CD4-positive, alpha-beta T cell treated with Interleukin-15 for 1 hour (primary cell): ENCODE measurements at regions not wholly inside any gene's neighbourhood (a gene's known extent, or its start where the extent isn't known, plus 50 kb on each side); places are given as distances from the start of the nearest gene placed in this dataset.

Source experiments
- DNase-seq: peaks from one replicate; pipeline ENCODE4 v3.0.0-alpha.2; 2020

DNA sequence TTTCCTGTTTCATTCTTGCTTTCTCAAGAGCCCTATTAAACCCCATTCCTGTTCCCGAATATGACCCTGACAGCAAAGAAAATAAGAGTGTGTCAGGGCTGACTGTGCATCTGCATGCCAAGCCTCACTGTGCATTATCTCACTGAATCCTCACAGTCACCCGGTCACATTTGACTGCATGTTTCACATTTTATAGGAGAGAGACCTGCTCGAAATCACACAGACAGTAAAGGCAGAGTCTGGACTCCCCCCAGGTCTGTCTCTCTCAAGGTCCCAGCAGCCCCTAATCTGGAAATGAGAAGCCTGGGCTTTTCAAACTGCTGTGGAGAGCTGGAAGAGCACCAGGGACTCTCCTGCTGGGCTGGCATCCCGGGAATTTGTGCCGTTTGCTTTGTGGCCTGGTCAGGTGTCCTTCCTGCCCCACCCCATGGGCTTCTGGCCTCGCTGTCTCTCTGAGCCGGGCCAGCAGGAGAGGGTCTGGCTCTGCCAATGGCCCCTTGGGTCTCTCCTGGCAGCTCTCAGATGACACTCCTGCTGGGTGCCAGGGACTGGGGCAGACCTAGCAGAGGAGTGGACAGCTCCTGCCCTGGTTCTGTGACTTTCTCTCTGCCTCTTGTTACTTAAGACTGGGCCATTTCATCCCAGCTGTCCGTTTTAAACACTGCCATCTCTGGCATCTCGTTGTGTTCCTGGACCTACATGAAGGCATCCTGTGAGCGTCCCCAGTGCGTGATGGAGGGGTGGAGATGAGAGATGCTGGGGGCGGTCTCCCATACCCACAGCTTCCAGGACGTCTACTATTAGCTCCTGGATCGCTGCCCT, 173.6 kb downstream of the ARHGAP12 start:
- DNase-seq: no peak

DNA sequence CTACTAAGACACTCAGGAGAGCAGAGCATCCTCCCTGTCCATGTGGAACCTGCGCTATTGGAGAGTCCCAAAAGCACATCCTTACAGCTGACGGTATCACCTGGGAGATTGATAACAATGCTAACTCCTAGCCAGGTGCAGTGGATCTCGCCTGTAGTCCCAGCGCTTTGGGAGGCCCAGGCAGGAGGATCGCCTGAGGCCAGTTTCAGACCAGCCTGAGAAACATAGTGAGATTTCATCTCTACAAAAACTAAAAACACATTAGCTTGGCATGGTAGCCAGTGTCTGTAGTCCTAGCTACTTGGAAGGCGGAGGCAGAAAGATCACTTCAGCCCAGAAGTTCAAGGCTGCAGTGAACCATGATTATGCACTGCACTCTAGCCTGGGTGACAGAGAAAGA, 174.9 kb downstream of the ARHGAP12 start:
- no peak for DNase-seq

DNA sequence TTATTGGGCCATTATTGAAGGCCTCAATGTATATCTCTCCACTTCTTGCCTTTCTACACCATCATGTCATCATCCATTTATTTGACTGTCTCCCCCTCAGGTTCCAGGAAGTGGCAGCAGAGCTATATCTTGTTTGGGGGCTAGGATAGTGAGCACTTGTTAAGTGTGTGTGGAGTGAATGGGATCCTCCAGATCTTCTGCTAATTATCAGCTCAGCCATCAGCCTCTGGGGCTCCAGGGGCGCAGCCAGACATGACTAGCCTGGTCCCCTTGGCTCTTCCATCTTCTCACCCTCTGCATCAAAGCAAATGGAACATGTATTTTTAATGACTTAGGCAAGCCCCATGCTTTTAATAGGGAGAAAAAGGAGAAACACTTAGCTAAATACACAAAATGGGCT, 176.5 kb downstream of the ARHGAP12 start:
- no peak for DNase-seq

DNA sequence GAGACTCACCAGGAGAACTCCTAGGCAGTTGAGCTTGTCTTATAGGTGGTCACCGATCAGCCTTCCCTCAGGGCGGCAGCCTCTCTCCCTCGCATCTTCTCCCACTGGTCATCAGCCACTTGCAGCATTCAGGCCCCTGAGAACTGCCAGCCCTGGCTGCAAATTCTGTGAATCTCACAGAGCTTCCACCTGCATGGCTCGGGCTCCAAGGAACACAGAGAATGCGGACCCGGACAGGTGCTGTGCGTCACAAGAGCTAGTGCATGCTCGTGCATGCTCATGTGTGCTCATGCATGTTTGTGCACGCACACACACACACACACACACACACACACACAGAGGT, 176.9 kb downstream of the ARHGAP12 start:
- no peak for DNase-seq

DNA sequence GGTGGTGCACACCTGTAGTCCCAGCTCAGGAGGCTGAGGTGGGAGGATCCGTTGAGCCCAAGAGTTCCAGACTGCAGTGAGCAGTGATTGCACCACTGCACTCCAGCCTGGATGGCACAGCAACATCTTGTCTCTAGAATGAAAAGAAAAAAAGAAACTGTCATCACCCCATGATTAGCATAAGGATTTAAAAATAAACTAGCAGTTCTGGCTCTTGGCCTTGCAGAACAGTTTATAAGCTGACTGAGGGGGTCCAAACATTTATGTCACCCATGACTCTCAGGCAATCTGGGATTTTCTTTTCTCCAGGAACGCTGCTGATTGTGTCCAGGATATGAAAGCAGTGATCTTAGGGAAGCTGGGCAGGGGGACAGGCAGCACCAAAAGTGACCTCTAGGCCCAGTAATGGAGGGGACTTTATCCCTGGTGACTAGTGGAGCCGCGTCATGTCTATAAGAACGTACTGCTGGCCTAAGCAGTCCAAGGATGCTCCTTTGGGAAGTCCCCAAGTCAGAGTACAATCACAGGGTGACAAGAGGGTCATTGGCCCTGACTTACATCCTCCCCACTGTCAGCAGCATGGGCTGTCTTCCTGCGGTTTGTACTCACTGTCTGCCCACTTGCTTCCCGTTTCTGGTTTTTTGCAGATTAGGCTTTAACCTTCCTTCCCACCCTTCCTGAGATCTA, 177.4 kb downstream of the ARHGAP12 start:
- DNase-seq: peak; percentile 71

DNA sequence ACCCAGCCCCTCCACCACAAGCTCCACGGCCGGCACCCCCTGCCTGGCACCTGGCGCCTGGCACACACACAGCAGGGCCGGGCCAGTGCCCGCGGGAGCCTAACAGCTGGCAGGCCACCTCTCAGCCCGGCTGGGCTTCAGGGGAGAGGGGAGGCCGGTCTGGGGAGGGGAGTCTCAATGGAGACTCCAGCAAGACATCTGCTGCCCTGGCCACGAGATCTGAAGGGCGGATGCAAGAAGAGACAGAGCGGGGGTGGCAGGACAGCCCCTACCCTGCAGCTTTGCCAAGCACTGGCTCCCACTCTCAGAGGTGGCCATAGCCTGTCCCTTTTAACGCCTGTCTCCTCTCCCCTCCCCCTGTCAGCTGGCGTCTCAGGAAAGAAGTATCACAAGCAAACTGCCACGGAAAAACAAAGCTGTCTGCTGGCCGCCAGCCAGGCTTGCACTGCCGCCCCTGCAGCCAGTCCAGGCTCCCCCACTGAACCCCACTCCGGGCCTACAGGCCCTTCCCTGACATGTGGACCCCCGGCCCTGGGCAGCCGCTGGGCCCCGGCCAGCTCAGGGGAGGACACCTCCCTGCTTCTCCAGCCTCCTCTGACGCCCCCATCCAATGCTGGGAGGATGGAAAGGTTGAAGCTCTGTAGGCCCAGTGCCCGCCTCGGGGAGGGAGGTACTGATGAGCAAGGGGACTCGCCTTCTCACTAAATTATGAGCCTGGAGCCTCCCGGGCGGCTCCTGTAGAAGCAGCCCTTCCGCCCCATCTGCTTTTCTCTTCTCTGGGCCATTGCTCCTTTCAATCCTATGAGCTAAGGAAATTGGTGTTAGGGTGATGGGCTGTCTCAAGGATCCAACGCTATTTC, 178.4 kb downstream of the ARHGAP12 start:
- no peak for DNase-seq

DNA sequence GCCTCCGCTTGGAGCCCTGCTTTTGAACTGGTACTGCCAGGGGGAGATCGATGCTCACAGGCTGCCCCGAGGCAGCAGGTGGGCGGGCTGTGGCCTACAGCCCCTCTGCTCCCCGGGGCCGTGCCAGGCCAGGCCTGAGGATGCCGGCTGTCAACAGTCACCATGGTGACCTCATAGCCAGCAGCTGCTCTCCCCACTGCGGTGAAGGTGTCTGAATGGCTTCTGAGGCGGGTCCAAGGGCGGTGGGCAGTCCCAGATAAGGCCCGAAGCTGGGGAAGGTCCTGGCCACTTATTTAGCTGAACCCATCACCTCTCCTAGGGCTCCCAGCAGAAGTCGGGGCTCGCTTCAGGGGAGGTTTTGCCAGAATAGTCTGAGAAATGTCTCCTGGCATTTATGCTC, 179.3 kb downstream of the ARHGAP12 start:
- no peak for DNase-seq

DNA sequence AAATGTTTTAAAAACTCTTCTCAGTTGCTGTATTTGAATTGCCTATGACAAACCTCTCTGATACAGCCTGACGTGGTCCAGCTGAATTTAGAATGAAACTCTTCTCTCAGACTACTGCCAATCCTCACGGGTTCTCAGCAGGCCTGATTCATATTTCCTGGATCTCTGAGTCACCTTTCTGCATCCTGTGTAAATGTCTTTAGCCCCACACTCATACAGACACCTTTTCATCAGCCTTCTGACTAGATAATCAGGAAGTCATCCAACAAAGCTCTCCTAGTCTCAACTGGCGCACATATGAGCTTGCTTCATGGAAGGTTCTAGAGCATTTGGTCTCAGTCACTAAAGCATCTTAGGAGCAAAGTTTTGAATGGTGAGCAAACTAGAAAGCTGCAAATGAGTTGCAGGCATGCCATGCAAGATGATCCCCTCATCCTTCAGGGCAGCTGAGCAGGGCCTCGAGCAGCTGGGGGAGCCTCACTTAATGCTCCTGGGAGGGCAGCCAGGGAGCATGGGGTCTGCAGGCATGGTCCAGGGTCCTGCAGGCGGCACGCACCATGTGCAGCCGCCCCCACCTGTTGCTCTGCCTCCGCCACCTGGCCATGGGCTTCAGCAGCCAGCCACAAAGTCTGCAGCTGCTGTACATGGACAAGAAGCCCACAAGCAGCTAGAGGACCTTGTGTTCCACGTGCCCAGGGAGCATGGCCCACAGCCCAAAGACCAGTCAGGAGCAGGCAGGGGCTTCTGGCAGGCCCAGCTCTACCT, 182.8 kb downstream of the ARHGAP12 start:
- no peak for DNase-seq

DNA sequence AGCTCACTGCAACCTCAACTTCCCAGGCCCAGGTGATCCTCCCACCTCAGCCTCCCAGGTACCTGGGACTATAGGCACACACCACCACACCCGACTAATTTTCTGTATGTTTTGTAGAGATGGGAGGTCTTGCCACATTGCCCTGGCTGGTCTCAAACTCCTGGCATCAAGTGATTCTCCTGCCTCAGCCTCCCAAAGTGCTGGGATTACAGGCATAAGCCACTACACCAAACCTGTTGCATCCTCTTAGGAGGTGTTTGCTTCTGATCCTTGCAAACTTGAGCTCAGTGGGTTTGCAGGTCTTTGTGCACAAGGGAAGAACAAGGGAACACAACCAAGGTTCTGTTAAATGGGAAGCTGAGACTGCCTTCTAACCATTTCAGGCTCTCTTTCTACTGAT, 184.6 kb downstream of the ARHGAP12 start:
- no peak for DNase-seq

DNA sequence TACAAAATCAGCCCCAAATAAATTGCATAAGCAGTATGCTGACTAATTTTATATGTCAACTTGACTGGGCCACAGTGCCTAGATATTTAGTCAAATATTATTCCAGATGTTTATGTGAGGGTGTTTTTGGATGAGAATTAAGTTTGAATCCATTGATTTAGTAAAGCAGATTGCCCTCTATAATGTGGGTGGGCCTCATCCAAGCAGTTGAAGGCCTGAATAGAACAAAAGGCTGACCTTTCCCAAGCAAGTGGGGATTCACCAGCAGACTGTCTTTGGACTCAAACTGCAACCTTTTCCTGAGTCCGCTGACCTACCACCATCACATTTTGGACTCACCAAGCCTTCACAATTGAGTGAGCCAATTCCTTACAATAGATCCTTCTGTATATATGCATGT, 186.4 kb downstream of the ARHGAP12 start:
- DNase-seq: no peak

DNA sequence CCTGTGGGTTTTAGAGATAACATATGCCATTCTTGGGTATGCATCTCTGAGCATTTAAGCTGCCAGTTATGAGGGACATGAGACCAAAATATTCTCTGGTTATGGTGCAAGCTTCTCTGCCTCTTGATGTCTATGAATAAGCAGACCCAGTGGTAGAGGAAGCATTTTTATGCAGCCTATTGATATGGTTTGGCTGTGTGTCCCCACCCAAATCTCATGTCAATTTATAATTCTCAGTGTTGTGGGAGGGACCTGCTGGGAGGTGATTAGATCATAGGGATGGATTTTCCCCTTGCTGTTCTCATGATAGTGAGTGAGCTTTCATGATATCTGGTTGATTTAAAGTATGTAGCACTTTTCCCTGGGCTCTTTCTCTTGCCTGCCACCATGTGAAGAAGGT, 187.2 kb downstream of the ARHGAP12 start:
- DNase-seq: no peak

DNA sequence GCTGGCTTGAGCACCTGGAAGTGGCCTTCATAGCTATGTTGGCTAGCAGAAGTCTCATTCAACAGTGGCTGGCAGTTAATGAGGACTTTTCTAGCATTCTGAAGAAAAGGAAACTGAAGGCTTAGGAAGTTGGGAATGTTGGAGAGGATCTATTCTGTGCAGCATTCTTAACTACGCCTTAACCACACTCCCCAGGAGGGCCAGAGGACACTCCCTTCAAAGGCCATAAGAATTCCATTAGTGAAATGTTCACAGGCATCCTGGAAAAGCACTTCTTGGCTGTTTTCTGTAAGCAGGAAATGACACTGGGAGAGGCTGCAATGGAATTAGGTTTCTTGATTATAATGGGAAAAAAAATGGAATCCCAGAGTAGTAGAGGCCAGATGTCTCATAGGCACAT, 188.9 kb downstream of the ARHGAP12 start:
- no peak for DNase-seq

DNA sequence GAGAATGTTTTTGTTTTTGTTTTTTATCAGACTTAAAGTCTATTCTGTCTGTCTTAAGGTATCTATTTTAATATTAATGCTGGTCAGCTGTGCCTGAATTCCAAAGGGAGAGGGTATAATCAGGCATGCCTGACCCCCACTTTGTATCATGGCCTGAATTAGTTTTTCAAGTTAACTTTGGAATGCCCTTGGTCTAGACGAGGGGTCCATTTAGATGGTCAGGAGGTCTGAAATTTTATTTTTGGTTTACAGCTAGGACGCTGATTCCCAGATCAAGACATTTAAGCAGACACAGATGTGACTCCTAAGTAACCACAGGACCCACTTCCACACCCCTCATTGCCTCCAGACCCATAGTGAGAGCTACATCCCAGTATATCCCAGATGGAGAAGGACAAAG, 189.5 kb downstream of the ARHGAP12 start:
- DNase-seq: no peak

DNA sequence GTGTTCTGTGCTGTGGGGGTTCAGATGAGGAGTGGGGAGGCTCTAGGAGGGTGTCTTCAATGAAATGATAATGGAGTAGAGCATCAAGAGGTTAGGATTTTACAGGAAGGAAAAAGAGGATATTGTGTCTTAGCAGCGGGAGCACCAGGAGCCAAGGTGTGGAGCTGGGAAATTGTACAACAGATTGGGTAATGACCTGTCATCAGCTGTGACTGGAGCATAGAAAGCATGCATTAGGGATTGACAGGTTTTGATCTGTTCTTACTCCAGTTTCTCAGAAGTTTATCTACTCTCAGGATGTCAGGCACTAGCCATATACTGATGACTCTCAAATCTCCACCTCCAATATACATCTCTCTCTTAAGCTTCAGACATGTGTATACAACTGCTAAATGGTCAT, 196.9 kb downstream of the ARHGAP12 start:
- no peak for DNase-seq

DNA sequence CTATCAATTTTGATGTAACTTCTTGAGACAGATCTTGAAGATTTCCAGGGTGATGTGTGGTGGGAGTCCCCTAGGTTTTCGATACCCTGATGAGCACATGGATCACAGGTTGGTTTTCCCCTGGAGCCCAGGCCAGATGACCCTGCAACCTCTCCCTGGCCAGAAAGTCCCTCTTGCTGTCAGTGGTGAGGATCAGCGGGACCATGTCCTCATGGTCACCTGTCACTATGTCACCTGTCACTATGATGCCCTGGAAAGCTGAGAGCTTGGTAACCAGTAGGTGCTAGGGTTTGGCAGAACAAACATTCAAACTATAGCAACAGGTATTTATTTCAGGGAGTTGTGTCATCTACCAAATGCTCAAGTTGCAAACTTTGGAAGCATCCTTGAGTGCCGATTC, 197.9 kb downstream of the ARHGAP12 start:
- DNase-seq: no peak

DNA sequence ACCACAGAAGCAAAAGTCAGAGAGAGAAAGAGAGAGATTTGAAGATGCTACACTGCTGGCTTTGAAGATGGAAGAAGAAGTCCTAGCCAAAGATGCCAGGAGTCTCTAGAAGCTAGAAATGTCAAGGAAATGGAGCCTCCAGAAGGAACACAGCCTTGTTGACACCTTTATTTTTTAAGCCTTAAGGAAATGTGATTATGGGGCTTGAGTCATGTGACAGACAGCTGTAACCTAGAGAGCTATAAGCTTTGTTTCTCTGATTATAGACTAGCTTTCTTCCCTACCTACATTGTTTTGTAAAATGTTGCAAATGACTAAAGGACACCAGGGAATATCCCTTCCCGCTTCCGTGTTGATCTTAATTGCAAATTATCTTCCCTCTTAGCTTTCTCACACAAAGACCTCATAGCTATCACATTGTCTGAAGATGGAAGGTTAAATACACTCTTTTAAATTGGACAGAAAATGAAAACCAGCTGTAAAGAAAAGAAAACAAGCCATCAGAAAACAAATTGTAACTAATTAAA, 199.9 kb downstream of the ARHGAP12 start:
- no peak for DNase-seq

DNA sequence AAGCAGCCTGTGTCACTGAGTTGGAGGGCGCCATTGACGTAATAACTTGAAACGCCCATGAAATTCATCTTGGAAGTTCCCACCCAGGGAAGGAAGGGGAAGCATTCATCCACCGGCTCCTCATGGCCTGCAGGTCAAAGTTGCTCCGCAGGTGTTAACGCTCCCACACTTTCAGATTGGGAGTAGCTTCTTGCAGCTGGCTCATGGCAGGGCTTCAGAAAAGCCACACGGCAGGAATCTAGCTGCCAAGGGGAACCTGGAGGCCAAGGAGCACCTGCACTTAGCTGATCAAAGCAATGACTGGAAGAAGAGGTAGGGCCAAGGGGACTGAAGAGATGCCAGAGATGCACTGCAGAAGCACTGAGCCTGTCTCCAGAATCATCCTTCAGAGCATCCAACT, 203.2 kb downstream of the ARHGAP12 start:
- DNase-seq: no peak

DNA sequence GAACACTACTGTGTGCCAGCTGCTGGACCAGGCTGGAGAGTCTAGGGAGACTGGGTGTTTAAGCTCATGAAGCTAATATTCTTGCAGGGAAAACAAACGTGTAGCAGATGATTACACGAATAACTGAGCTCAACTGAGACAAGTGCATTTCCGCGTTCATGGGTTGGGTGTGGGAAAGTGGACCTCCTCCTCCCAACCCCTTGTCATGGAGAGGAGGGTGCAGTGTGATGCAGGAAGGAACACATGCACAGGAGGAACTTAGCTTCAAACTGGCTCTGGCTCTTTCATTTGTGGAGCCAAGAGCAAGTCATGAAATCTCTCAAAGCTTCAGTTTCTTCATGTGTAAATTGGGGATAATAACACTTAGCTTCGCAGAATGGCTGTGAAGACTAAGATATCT, 204.3 kb downstream of the ARHGAP12 start:
- DNase-seq: no peak

DNA sequence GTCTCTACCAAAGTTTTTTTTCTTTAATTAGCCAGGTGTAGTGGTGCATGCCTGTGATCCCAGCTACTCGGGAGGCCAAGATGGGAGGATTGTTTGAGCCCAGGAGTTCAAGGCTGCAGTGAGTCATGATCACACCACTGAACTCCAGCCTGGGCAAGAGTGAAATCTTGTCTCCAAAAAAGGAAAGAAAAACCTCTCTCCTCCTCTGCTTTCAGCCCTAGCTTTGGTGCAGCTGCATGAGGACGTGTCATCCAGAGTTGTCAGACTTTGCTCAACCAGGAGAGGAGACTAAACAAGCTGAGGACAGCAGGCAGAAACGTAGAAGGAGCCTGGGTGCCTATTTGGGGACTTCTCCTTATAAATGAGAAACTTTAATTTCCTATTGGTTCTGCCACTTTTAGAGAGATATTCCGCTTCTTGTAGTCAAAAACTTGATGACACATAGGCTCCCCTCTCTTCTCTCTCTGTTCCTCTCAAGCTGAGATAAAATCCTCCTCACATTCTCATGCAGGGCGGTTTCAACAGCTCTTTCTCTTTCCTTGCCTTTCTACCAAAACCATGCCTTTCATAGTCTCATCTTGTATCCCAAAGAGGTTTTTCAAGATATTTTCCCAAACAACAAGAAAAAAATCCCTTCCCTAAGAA, 205.4 kb downstream of the ARHGAP12 start:
- DNase-seq: no peak

DNA sequence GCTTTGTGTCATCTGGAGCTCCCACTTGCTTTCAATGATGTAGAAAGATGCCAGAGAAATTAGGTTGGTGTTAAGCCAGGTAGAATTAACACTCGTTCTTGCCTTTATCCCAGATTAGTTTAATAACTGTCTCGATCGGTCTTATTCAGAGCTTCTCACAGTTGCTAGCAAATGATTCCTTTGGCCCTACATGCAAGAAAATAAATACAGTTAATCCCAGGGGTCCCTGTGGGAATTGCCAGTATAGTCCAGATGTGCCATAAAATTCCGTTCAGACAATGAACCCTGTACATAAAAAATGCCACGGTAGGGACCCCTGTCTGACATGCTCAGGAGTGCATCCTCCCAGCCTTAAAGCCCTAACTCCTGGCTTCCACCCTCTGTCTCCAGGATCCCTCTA, 207.5 kb downstream of the ARHGAP12 start:
- no peak for DNase-seq

DNA sequence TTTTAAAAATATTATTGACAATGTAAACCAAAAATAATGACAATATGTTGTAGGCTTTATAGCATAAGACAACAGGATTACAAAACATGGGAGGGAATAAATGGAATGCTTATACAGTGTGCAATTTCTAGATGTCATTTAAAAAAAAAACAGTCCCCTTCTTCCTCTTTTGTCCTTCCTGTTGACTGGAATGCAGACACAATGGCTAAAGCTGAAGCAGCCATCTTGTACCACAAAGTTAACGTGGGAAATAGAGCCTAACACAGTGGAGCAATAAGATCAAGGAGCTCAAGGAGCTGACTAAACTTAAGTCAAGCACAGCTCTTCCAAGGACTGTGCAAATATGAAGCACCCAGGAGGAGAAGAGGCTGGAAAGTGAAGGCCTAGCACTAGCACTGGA, 208.1 kb downstream of the ARHGAP12 start:
- no peak for DNase-seq

DNA sequence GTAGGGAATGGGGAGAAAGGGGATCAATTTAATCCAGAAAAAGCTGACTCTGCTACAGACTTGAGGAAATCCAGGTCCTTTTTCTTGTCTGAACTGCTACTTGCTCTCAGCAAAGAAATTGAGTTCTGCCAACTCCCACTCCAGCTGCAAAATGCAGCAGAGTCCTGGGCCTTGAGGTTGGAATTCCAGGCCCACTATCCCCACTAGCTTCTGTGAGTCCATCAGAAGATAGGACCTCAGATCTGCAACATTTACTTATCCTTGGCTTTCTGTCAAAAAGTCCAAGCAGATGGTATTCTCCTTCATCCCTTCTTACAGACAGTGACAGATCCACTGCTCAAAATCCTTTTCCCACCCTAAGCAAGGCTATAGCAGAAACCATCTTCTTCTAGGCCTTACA, 219.2 kb downstream of the ARHGAP12 start:
- no peak for DNase-seq
